ENCODE measurements at regions not wholly inside any gene's neighbourhood (a gene's known extent, or its start where the extent isn't known, plus 50 kb on each side); places are given as distances from the start of the nearest gene placed in this dataset.

DNA sequence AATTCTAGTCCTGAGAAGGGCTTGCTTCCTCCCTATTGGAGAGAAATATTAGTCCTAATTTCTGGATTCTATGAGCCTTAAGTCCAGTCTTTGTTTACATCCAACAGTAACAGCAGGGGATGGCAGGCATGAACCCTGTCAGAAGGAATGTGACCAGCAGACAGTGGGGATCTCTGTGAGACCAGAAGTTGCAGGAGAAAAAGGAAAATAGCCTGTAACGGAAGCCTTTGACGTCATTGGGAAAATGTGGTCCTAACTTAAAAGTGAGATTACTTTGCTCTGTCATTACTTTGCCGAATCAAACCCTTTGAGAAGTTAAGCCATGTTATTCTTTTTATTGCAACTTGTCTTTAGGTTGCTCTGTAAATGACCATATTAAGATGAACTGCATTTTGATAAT, 218.2 kb upstream of the PRICKLE1 start:
- 84 to 86% methylated on average over 3 of the region's 3 CpGs for WGBS, 2 donors

DNA sequence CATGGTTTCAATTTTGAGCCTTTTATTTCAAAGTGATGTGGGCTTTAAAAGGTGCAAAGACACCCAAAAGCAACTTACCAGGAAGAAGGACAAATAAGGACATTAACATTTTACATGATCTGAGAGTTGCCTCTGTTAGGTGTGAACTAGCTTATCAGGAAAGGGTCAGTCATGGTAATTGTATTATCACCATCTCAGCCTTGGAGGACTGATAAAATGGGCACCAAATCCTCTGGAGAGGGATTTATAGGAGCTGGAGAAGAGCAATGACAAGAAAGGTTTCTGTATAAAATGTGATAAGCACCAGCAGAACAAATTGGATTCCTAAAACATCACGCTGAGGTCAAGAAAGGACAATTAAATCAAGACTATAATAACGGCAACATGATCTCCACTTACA, 217.7 kb upstream of the PRICKLE1 start:
- WGBS, 2 donors, result 96 to 98% methylated on average over 2 of the region's 2 CpGs
- no peaks in the 10 kb centered on the region for H3K27me3 ChIP-seq (ENCODE audit: control insufficient read depth in 1 of 2, insufficient read depth in 2 of 2, low read length in 1 of 2)

More for the DNA sequence above, 218.2 kb upstream of the PRICKLE1 start:
- H3K4me1 ChIP-seq (ENCODE audit: control insufficient read depth in 1 of 2, insufficient read depth in 2 of 2, low read length in 2 of 2), result no peaks in the 10 kb centered on the region
- no peaks in the 10 kb centered on the region for H3K27me3 ChIP-seq (ENCODE audit: control insufficient read depth in 1 of 2, insufficient read depth in 2 of 2, low read length in 1 of 2)
- no peaks in the 10 kb centered on the region for H3K9me3 ChIP-seq (ENCODE audit: control insufficient read depth, low read length)
- H3K36me3 ChIP-seq (ENCODE audit: control insufficient read depth in 1 of 2, insufficient read depth in 2 of 2, low read length in 1 of 2), result no peaks in the 10 kb centered on the region
- no peak overlapping the region for H3K27ac ChIP-seq (ENCODE audit: low read depth in 1 of 2, low read length in 2 of 2)
- intact Hi-C loops (cut with DNase I), result no loop called here
- DNase-seq, result no peak
- H3K4me3 ChIP-seq (ENCODE audit: low read length in 2 of 2), result no peak overlapping the region
- no peak for ATAC-seq (ENCODE audit: low FRiP score)

DNA sequence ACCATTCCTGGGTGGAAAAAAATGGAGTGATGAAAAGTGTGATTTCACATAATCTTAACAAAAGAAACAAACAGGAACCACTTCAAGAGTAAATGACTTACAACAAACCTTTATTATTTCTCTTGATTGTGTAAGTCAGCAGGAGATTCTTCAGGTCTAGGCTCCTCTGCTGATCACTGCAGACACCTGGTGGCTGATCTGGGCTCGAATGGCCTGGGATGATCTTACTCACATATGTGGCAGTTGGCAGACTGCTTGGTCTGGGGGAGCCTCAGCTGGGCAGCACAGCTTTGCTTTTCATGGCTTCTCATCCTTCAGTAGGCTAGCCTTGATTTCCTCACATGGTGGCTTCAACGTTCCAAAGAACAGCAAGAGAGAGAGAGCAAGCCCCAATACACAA, 215.4 kb upstream of the PRICKLE1 start:
- Histone ChIP-seq H3K27me3 (ENCODE audit: control insufficient read depth in 1 of 2, insufficient read depth in 2 of 2, low read length in 1 of 2) (no peaks in the 10 kb centered on the region), H3K9me3 (ENCODE audit: control insufficient read depth, low read length) (no peaks in the 10 kb centered on the region), H3K4me1 (ENCODE audit: control insufficient read depth in 1 of 2, insufficient read depth in 2 of 2, low read length in 2 of 2) (no peaks in the 10 kb centered on the region), H3K36me3 (ENCODE audit: control insufficient read depth in 1 of 2, insufficient read depth in 2 of 2, low read length in 1 of 2) (no peaks in the 10 kb centered on the region), H3K4me3 (ENCODE audit: low read length in 2 of 2) (no peak overlapping the region), H3K27ac (ENCODE audit: low read depth in 1 of 2, low read length in 2 of 2) (no peak overlapping the region)
- ATAC-seq (ENCODE audit: low FRiP score), result no peak
- intact Hi-C loops (cut with DNase I), result no loop called here
- whole genome bisulfite sequencing, 2 donors, result 90 to 92% methylated on average over 2 of the region's 2 CpGs
- no peak for DNase-seq

More for the DNA sequence above, 217.7 kb upstream of the PRICKLE1 start:
- ATAC-seq (ENCODE audit: low FRiP score) (no peak), DNase-seq (no peak)
- intact Hi-C loops (cut with DNase I), result no loop called here
- Histone ChIP-seq H3K4me1 (ENCODE audit: control insufficient read depth in 1 of 2, insufficient read depth in 2 of 2, low read length in 2 of 2) (no peaks in the 10 kb centered on the region), H3K9me3 (ENCODE audit: control insufficient read depth, low read length) (no peaks in the 10 kb centered on the region), H3K27ac (ENCODE audit: low read depth in 1 of 2, low read length in 2 of 2) (no peak overlapping the region), H3K36me3 (ENCODE audit: control insufficient read depth in 1 of 2, insufficient read depth in 2 of 2, low read length in 1 of 2) (no peaks in the 10 kb centered on the region), H3K4me3 (ENCODE audit: low read length in 2 of 2) (no peak overlapping the region)

DNA sequence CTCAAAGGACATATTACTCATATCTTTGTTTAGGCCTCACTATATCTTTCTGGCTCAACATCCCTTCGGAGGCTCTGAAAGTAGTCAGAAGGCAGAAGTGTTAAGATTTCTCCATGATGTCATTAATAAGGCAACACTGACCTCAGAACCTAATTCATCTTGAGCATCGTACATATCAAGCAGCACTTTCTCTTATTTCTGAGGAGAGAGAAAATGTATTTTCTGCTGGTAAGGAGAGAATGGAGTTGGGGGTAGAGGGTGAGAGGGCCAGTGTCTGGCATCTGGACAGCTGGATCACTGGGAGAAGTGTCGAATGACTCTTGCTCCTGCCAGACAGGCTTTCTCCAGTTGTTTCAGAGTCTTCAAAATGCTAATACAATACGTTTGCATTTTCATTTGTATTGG, 213.2 kb upstream of the PRICKLE1 start:
- intact Hi-C loops (cut with DNase I), result no loop called here
- DNase-seq (no peak), ATAC-seq (ENCODE audit: low FRiP score) (no peak)
- Histone ChIP-seq H3K9me3 (ENCODE audit: control insufficient read depth, low read length) (no peaks in the 10 kb centered on the region), H3K4me1 (ENCODE audit: control insufficient read depth in 1 of 2, insufficient read depth in 2 of 2, low read length in 2 of 2) (no peaks in the 10 kb centered on the region), H3K4me3 (ENCODE audit: low read length in 2 of 2) (no peak overlapping the region), H3K36me3 (ENCODE audit: control insufficient read depth in 1 of 2, insufficient read depth in 2 of 2, low read length in 1 of 2) (no peaks in the 10 kb centered on the region), H3K27ac (ENCODE audit: low read depth in 1 of 2, low read length in 2 of 2) (no peak overlapping the region), H3K27me3 (ENCODE audit: control insufficient read depth in 1 of 2, insufficient read depth in 2 of 2, low read length in 1 of 2) (no peaks in the 10 kb centered on the region)
- WGBS, 2 donors, result 16 to 32% methylated on average over 4 of the region's 4 CpGs

DNA sequence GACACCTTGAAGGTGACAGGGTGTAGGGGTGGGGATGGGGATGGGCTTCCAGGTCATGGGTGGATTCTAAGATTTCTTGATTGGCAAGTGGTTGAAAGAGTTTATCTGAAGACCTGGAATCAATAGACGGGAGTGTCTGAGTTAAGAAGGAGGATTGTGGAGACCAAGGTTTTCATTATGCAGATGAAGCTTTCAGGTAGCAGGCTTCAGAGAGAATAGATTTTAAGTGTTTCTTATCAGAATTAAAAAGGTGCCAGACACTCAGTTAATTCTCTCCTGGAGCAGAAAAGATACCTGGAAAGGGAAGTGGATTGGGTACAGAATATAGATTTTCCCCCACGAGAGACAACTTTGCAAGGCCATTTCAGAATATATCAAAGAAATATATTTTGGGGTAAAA, 211.7 kb upstream of the PRICKLE1 start:
- Histone ChIP-seq H3K36me3 (ENCODE audit: control insufficient read depth in 1 of 2, insufficient read depth in 2 of 2, low read length in 1 of 2) (no peaks in the 10 kb centered on the region), H3K27ac (ENCODE audit: low read depth in 1 of 2, low read length in 2 of 2) (no peak overlapping the region), H3K4me3 (ENCODE audit: low read length in 2 of 2) (no peak overlapping the region), H3K4me1 (ENCODE audit: control insufficient read depth in 1 of 2, insufficient read depth in 2 of 2, low read length in 2 of 2) (no peaks in the 10 kb centered on the region), H3K9me3 (ENCODE audit: control insufficient read depth, low read length) (no peaks in the 10 kb centered on the region), H3K27me3 (ENCODE audit: control insufficient read depth in 1 of 2, insufficient read depth in 2 of 2, low read length in 1 of 2) (no peaks in the 10 kb centered on the region)
- ATAC-seq (ENCODE audit: low FRiP score) (no peak), DNase-seq (no peak)
- WGBS, 2 donors, result 93 to 95% methylated on average over 2 of the region's 2 CpGs
- intact Hi-C loops (cut with DNase I), result no loop called here

DNA sequence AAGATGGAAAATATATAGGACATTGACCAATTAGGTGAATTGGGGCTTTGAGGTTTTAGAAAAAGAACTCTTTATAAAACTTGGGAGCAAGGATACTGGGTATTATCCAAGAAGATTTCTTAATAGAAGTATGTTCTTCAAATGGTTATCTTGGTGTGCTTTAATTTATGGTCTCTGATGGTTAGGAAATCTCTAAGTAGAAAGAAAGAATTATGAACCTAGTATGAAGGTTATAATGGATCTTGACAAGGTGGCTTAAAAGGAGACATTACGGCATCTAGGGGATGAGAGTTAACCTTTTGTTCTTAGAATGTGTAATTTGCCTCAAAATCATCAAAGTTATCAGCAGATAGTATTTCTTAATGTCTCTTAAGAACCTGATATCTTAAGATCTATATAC, 210.4 kb upstream of the PRICKLE1 start:
- intact Hi-C loops (cut with DNase I), result no loop called here
- H3K27ac ChIP-seq (ENCODE audit: low read depth in 1 of 2, low read length in 2 of 2), result no peak overlapping the region
- ATAC-seq (ENCODE audit: low FRiP score) (no peak), DNase-seq (no peak)
- H3K4me3 ChIP-seq (ENCODE audit: low read length in 2 of 2), result no peak overlapping the region
- H3K9me3 ChIP-seq (ENCODE audit: control insufficient read depth, low read length), result no peaks in the 10 kb centered on the region
- H3K4me1 ChIP-seq (ENCODE audit: control insufficient read depth in 1 of 2, insufficient read depth in 2 of 2, low read length in 2 of 2), result no peaks in the 10 kb centered on the region
- H3K27me3 ChIP-seq (ENCODE audit: control insufficient read depth in 1 of 2, insufficient read depth in 2 of 2, low read length in 1 of 2), result no peaks in the 10 kb centered on the region
- 94 to 97% methylated on average over 1 of the region's 1 CpG for WGBS, 2 donors
- no peaks in the 10 kb centered on the region for H3K36me3 ChIP-seq (ENCODE audit: control insufficient read depth in 1 of 2, insufficient read depth in 2 of 2, low read length in 1 of 2)

DNA sequence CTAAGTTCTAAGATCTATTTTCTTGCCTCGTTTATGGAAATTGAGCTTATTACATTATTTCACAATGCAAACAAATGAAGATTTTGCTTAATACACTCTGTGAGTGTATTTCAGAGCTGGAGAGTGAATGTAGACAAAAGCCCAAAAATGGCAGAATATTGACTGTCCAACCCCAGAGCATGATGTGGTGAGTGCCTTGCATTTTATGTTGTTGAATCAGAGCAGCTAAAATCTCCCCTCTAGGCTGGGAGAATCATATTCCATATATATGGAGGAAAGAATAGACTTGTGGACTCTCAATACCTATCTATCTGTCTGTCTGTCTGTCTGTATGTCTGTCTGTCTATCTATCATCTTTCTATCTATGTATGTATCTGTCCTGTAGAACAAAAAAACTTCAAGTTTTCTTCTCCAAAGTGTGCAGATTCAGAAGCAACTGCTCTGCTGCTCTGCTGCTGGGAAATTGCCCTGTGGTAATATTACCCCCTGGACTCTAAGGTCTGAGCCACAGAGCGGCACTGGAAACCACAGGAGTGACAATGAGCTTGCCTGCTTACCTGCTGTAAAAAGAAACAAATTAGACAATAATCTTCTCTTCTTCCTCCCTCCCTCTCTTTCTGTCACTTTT, 209.4 kb upstream of the PRICKLE1 start:
- no peaks in the 10 kb centered on the region for H3K9me3 ChIP-seq (ENCODE audit: control insufficient read depth, low read length)
- intact Hi-C loops (cut with DNase I), result no loop called here
- ATAC-seq (ENCODE audit: low FRiP score) (no peak), DNase-seq (no peak)
- 91 to 94% methylated on average over 2 of the region's 2 CpGs for WGBS, 2 donors
- no peak overlapping the region for H3K27ac ChIP-seq (ENCODE audit: low read depth in 1 of 2, low read length in 2 of 2)
- H3K4me3 ChIP-seq (ENCODE audit: low read length in 2 of 2), result no peak overlapping the region
- H3K4me1 ChIP-seq (ENCODE audit: control insufficient read depth in 1 of 2, insufficient read depth in 2 of 2, low read length in 2 of 2), result no peaks in the 10 kb centered on the region
- H3K27me3 ChIP-seq (ENCODE audit: control insufficient read depth in 1 of 2, insufficient read depth in 2 of 2, low read length in 1 of 2), result no peaks in the 10 kb centered on the region
- H3K36me3 ChIP-seq (ENCODE audit: control insufficient read depth in 1 of 2, insufficient read depth in 2 of 2, low read length in 1 of 2), result no peaks in the 10 kb centered on the region

DNA sequence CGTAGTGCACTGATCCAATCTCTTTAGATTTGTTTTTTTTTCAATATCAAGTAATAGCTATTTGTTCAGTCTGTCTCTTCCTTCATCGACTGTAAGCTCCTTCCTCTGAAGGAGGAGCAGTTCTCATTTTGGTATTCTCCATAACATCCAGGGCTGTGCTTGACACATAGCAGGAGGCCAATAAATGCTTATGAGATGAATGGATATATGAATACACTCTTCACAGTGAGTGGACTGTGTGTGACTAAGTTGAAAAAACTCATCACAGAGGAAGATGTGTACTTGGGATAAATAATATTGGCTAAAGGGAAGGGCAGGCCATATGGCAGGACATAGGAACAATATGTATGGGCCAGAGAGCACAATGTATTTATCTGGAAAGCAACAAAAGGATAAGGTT, 205.3 kb upstream of the PRICKLE1 start:
- Histone ChIP-seq H3K4me1 (ENCODE audit: control insufficient read depth in 1 of 2, insufficient read depth in 2 of 2, low read length in 2 of 2) (no peaks in the 10 kb centered on the region), H3K27me3 (ENCODE audit: control insufficient read depth in 1 of 2, insufficient read depth in 2 of 2, low read length in 1 of 2) (no peaks in the 10 kb centered on the region), H3K27ac (ENCODE audit: low read depth in 1 of 2, low read length in 2 of 2) (no peak overlapping the region), H3K9me3 (ENCODE audit: control insufficient read depth, low read length) (no peaks in the 10 kb centered on the region), H3K4me3 (ENCODE audit: low read length in 2 of 2) (no peak overlapping the region), H3K36me3 (ENCODE audit: control insufficient read depth in 1 of 2, insufficient read depth in 2 of 2, low read length in 1 of 2) (no peaks in the 10 kb centered on the region)
- ATAC-seq (ENCODE audit: low FRiP score) (no peak), DNase-seq (no peak)
- WGBS, 2 donors, result 88 to 93% methylated on average over 2 of the region's 2 CpGs
- intact Hi-C loops (cut with DNase I), result no loop called here

DNA sequence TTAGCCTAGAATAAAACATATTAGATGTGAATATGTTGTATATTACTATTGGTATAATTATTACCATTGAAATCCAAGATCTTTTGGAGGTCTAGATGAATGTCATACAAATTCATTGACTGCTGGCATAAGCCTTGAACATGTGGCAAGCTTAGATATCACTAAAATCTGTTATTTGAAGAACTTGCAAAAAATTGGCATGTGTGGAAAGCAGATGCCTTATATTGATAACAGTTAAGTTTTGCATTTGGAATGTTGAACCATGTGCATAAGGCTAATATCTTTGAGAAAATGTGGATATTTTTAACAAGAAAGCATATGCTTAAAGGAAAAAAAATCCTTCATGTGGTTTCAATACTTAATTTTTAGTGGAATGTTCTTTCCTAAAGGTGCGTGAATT, 203.6 kb upstream of the PRICKLE1 start:
- H3K27me3 ChIP-seq (ENCODE audit: control insufficient read depth in 1 of 2, insufficient read depth in 2 of 2, low read length in 1 of 2), result no peaks in the 10 kb centered on the region
- no peaks in the 10 kb centered on the region for H3K4me1 ChIP-seq (ENCODE audit: control insufficient read depth in 1 of 2, insufficient read depth in 2 of 2, low read length in 2 of 2)
- DNase-seq, result no peak
- 95 to 96% methylated on average over 1 of the region's 1 CpG for WGBS, 2 donors
- no peak for ATAC-seq (ENCODE audit: low FRiP score)
- intact Hi-C loops (cut with DNase I), result no loop called here
- no peak overlapping the region for H3K4me3 ChIP-seq (ENCODE audit: low read length in 2 of 2)
- no peaks in the 10 kb centered on the region for H3K9me3 ChIP-seq (ENCODE audit: control insufficient read depth, low read length)
- H3K27ac ChIP-seq (ENCODE audit: low read depth in 1 of 2, low read length in 2 of 2), result no peak overlapping the region
- H3K36me3 ChIP-seq (ENCODE audit: control insufficient read depth in 1 of 2, insufficient read depth in 2 of 2, low read length in 1 of 2), result no peaks in the 10 kb centered on the region
